SW480 (cell line): ENCODE measurements at regions not wholly inside any gene's neighbourhood (a gene's known extent, or its start where the extent isn't known, plus 50 kb on each side); places are given as distances from the start of the nearest gene placed in this dataset.
"Not testable (repeated sequence)": the region's sequence is repeated elsewhere in the genome, so short reads cannot be mapped to it uniquely, and the experiment has no call there.

Experiments
- DNase-seq: peaks from one replicate; pipeline ENCODE4 v3.0.0-alpha.2; 2016; ENCODE audit warnings: low spot score

- DNase-seq: no peak
Measured at GRCh38 chr4:104549736-104550135, 55.0 kb upstream of the CXXC4 start.

DNA sequence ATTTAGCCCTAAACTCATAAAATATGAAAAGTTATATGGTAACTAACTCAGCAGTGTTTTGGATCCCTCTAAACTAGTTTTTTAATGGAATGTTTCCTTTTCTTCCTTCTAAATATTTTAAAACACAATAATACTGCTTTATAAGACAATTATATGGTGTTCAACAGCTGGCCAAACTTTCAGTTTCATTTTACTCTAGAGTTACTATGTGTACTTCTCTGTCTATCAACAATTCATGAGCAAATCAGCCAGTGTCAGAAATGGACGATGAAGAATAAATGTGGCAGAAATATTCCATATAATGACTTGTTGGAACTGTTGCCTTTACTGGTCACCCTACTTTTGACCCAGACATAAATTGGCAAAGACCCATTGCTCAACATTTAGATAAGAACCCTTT lies 64.8 kb upstream of the CXXC4 start:
- no peak for DNase-seq

DNA sequence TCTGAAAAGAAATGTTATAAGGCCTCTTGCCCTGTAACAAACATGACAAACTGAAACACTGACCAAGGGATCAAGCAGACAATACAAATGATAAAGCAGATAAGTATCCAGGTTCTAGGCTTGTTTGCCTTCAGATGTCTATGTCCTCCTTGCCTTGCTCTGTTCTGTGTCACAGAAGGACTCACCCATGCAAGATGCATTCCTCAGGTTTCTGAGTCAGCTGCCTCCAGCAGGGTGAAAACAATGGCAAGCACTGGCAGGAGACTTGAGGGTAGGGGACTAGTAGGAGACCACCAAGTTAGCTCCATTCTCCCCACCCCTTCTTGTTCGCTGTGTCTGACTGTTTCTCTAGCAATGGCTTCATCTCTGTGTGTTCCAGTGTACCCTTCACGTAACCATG lies 76.6 kb upstream of the CXXC4 start:
- DNase-seq: no peak

DNA sequence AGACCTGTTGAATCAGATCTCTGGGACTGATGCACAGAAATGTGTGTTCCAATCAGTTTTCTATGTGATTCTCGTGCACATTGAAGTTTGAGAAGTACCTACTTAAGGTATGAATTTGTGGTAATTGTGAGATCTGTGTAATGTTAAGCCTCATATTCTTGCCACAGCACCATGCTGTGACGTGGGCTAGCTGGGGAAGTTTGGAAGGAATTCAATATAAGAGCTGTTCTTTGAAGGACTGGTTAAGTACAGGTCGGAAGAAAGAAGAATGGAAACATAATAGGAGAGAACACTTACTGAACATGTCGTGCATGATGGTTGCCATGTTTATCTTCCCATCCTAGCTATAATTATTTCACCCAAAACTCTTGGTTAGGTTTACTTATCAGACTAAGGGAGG lies 79.7 kb upstream of the CXXC4 start:
- DNase-seq: no peak

DNA sequence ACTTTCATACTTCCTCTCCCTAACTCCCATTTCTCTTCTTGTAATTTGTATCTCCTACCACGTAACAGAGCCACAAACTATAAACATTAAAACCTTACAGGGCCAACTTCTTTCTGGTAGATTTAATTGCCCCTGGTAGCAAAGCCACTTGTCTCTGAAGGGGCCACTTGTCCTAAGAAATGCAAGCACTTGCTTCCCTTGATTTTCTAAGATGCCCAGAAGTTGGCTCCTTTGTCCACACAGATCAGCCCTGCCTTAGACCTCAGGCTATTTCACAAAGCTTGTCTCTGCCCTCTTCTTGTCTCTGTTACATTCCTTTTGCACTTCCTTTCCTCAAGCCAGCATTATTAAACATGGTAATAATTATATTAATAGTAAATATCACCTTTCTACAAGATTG lies 80.6 kb upstream of the CXXC4 start:
- DNase-seq: no peak

GRCh38 chr4:104577405-104577804 lies 82.7 kb upstream of the CXXC4 start:
- no peak for DNase-seq

- not testable (repeated sequence) for DNase-seq
Measured at GRCh38 chr4:104581476-104581875, 86.8 kb upstream of the CXXC4 start.

GRCh38 chr4:104582056-104582455 lies 87.4 kb upstream of the CXXC4 start:
- not testable (repeated sequence) for DNase-seq

DNA sequence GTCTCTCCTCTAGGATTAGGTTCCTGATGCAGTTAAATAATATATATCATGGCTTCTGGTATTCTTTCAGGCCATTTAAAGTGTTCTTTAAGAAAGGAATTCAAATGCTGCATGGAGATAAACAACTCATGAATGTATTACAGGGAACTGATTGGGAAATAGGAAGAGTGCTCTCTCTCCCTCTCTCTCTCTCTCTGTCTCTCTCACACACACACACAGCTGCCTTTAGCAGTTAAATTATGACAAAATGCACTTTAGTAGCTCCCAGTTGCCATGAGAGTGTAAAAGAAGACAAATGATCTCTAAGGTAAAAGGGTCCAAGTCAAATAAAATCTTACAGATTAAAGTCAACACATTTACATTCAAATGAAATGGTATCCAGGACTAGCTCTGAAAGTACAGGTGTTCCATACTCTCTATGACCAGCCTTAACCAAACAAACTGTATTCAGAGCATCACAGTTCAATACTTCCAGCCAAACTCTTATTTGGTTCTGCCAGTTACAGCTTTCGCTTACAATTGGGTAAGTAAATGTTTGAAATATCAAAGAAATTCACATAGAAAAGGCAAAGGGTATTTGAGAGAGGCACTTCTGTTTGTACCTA lies 94.7 kb upstream of the CXXC4 start:
- no peak for DNase-seq

GRCh38 chr4:104591510-104591911 lies 96.8 kb upstream of the CXXC4 start:
- DNase-seq: no peak

- no peak for DNase-seq
Measured at GRCh38 chr4:104592183-104592582, 97.5 kb upstream of the CXXC4 start.

- DNase-seq: no peak
Measured at GRCh38 chr4:104593019-104593418, 98.3 kb upstream of the CXXC4 start.

DNA sequence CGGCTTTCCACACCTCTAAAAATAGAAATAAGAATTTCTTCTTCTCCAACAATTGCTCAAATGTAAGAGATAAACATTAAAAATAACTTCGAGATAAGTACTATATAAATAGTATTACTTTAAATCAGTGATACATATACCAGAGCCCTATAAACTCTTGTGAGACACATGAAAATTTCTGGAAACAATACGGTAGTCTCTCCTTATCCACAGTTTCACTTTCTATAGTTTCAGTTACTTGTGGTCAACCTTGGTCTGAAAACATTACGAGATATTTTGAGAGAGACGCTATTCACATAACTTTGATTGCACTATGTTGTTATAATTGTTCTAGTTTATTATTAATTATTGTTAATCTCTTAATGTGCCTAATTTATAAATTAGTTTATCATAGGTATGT lies 101.5 kb upstream of the CXXC4 start:
- no peak for DNase-seq

GRCh38 chr4:104615496-104615895 lies 120.8 kb upstream of the CXXC4 start:
- DNase-seq: no peak

DNA sequence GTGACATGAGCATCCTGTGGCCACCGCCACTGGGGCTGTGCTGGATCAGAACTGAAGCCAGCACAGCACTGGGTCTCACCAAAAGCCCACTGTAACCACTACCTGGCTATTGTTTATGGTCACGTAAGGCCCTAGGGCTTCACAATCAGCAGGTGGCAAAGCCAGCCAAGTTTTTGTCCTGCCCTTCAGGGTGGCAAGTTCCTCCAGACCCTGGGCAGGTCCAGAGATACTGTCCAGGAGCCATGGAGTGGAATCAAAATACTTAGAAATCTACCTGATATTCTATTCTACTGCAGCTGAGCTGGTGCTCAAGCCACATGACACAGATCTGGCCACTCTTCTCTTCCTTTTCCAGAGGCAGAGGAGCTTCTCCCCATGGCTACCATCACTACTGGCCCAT lies 121.2 kb upstream of the CXXC4 start:
- no peak for DNase-seq

- DNase-seq: no peak
Measured at GRCh38 chr4:104616401-104616820, 121.7 kb upstream of the CXXC4 start.

DNA sequence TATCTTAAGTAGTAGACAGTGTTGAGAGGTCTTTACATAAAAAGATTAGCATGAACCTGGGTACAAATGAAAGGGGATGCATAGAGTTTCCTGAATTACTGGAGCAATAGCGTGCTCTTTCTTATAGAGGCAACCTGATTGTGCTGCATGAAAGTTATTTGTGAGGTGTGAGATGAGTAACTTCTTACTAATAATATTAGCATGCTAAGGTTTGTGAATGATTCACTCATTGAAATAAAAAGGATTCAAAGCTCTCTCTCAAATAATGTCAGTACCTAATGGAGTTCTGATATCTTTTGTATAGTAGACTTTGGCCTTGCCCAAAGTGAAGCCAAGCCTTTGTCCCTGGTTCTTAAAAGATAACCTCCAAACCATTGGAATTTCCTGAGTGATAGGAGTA lies 131.0 kb upstream of the CXXC4 start:
- DNase-seq: no peak

DNA sequence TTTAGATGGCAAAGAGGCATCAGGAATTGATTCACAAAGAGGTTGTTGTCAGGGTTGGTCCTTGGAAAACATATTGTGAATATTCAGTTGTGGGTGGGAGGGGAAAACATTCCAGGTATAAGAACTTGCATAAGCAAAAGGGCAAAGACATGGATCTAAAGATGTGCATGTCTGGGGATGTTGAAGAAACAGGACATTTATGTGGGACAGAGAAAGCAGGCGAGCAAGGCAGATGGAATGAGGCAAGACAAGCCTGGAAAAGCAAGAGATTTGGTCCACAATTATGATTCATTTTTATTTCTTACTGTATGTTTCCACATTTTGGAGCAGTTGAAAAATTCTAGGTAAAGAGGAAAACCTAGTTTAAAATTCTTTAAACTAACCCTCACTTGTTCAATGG lies 134.9 kb upstream of the CXXC4 start:
- DNase-seq: no peak

- DNase-seq: no peak
Measured at GRCh38 chr4:104630272-104630671, 135.6 kb upstream of the CXXC4 start.

DNA sequence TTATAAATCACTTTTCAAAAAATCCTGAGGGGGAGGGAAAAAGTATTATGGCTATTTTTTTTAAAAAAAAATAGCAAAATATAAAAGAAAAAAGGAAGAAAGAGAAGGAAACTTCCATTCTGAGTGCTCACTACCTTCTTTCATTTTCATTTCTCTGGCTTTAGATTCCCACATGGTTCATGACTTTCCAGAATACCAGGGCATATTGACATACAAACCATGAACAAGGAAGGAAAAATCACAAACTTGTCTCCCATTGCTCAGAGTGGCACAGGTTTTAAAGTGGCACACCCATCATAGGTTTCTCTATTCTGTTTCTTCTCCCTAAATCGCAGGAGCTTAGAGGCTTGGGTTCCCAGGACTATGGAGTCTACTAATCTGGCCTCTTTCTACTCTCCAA lies 136.3 kb upstream of the CXXC4 start:
- no peak for DNase-seq

GRCh38 chr4:104641418-104641817 lies 146.7 kb upstream of the CXXC4 start:
- DNase-seq: no peak

DNA sequence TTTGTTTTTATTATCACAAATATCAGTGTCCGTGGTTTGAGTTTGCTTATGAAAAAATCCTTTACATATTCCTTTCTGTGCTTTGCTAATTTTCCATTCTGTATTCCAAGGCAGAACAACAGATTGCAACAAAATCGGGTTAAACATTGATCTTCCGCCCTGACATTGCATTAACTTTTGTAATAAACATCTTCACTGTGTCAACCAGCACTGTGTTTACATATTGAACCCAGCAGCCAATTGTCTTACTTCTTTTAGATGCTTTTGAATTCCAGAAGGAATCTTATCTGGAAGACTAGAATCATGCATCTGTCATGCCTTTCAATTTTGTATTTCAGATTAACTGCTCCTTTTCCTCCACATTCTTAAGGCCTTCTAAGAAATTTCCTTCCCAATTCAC lies 147.8 kb upstream of the CXXC4 start:
- no peak for DNase-seq

- no peak for DNase-seq
Measured at GRCh38 chr4:104643805-104644204, 149.1 kb upstream of the CXXC4 start.

GRCh38 chr4:104649631-104650030 lies 154.9 kb upstream of the CXXC4 start:
- DNase-seq: no peak

- not testable (repeated sequence) for DNase-seq
Measured at GRCh38 chr4:104662269-104662668, 167.6 kb upstream of the CXXC4 start.
